PFSK-1 (cell line): ENCODE measurements at regions not wholly inside any gene's neighbourhood (a gene's known extent, or its start where the extent isn't known, plus 50 kb on each side); places are given as distances from the start of the nearest gene placed in this dataset.

Source experiments
- FOXP2 ChIP-seq: optimal IDR thresholded peaks from 2 replicates; pipeline ENCODE3; 2011; ENCODE audit warnings: borderline replicate concordance, control low read depth, inconsistent platforms; ENCODE audit not compliant: insufficient read depth; ENCODE audit errors: extremely low read length, extremely low read depth
- POLR2AphosphoS5 ChIP-seq: IDR thresholded peaks from 2 replicates; pipeline ENCODE4 v1.6.1; 2012; ENCODE audit warnings: low read depth, mild to moderate bottlenecking, control low read depth, low read length, moderate library complexity
- SIN3A ChIP-seq: IDR thresholded peaks from 2 replicates; pipeline ENCODE4 v1.6.1; 2012; ENCODE audit warnings: mild to moderate bottlenecking, low read length, moderate library complexity, borderline replicate concordance; ENCODE audit not compliant: insufficient read depth
- TAF1 ChIP-seq: IDR thresholded peaks from 2 replicates; pipeline ENCODE4 v1.6.1; 2012; ENCODE audit warnings: low read length, control low read depth, borderline replicate concordance; ENCODE audit not compliant: insufficient read depth
- TF ChIP-seq, protein P1 (sequence below), 2 experiments: IDR thresholded peaks; 2 replicates each; pipeline versions ENCODE4 v1.6.1 to v1.8.0; 2011 to 2012; ENCODE audit warnings: low read depth in 2 of 2, low read length in 2 of 2, control low read depth in 1 of 2, inconsistent platforms in 1 of 2, mild to moderate bottlenecking in 1 of 2, moderate library complexity in 1 of 2; ENCODE audit not compliant: insufficient read depth in 1 of 2

DNA sequence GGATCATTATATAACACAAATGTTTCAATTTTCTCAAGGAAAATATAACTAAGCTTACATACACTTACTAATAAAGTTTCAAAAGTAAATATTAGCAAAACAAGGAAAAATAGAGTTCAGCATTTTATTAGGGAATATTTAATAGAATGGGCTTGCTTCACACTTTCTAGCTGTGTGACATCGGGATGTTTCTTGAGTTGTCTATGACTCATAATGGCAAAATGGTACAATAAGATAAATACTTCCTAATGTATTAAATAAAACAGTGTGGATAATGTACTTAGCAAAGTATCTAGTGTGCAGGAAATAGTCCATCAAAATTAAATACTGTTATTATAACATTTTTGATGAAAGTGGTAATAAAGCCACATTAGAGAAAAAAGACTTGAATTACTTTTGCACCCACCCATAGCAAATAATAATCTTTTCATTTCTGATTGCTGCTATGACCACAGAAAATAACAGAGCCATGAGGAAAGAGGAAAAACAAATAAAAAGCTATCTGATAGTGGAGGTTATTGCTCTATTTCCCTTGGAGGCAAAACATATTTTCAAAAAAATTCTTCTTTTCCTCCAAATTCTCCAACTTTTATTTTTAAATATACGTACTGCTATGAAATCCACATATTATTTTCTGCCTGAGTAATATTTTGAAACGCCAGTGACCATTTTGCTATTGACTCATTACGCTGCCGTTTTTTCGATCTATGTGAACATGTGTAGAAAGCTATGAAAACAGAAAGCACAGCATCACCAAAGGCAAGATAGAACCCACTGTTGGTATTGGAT is 272.9 kb upstream of the KLF6 start:
- TF ChIP-seq FOXP2: no peak
- TF ChIP-seq TAF1: no peak
- TF ChIP-seq SIN3A: no peak
- TF ChIP-seq POLR2AphosphoS5: no peak
- TF ChIP-seq, protein P1, sequence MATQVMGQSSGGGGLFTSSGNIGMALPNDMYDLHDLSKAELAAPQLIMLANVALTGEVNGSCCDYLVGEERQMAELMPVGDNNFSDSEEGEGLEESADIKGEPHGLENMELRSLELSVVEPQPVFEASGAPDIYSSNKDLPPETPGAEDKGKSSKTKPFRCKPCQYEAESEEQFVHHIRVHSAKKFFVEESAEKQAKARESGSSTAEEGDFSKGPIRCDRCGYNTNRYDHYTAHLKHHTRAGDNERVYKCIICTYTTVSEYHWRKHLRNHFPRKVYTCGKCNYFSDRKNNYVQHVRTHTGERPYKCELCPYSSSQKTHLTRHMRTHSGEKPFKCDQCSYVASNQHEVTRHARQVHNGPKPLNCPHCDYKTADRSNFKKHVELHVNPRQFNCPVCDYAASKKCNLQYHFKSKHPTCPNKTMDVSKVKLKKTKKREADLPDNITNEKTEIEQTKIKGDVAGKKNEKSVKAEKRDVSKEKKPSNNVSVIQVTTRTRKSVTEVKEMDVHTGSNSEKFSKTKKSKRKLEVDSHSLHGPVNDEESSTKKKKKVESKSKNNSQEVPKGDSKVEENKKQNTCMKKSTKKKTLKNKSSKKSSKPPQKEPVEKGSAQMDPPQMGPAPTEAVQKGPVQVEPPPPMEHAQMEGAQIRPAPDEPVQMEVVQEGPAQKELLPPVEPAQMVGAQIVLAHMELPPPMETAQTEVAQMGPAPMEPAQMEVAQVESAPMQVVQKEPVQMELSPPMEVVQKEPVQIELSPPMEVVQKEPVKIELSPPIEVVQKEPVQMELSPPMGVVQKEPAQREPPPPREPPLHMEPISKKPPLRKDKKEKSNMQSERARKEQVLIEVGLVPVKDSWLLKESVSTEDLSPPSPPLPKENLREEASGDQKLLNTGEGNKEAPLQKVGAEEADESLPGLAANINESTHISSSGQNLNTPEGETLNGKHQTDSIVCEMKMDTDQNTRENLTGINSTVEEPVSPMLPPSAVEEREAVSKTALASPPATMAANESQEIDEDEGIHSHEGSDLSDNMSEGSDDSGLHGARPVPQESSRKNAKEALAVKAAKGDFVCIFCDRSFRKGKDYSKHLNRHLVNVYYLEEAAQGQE (IDR thresholded peaks at IDR 0.05; ENCODE audit: insufficient read depth in 1 of 2, low read depth in 2 of 2, low read length in 2 of 2): no peak

DNA sequence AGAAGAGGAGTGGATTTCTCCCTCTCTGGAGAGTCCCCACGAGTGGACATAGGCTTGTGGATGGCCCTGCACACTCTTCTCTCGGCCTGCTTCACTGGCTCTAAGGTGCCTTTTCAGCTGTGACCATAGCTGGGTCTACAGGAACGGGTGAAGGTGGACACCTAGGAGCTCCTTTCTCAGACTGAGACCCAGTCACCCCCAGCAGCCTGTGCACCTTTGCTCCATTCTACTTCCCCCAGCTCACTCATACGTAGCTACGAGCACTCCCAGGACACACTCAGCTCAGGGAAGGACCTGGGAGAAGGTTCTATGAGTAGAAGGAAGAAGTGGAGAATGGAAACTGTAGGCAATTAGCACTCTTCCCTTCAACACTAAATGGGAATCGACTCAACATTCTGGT is 272.0 kb upstream of the KLF6 start:
- TF ChIP-seq, protein P1 (IDR thresholded peaks at IDR 0.05; ENCODE audit: insufficient read depth in 1 of 2, low read depth in 2 of 2, low read length in 2 of 2): no peak
- TF ChIP-seq SIN3A: no peak
- TF ChIP-seq FOXP2: no peak
- TF ChIP-seq POLR2AphosphoS5: no peak
- TF ChIP-seq TAF1: no peak

DNA sequence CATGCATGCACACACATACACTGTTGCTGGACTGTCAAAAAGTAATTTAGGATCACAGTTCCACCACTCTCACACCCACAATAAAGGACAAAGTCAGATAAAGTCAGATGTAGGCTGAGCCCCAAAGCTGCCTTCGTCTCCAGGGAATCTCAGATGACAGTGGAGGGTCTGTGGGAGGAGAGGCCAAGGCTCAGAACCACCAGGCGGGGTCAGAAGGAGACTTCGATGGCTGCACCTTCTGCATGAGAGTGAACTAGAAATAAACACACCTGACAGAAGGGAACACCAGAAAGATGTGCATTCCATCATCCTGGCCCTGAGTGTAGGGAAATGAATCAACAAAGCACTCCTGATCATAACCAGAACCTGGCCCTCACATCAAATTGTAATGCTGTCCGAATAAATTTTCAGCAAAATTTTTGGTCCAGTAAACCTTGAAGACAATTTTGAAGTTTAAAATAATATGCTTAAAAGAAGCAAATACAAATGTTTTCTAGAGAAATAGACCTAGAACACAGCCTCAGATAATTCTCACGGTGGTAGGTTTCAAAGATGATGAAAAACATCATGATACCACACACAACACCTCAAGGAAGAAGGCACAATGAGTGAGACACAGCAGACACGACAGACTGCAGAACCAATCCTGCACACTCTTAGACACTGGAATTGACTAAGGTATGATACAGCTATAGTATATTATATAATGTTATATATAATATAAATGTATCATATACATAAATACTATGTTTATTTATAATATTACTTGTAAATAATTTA is 269.8 kb upstream of the KLF6 start:
- TF ChIP-seq POLR2AphosphoS5 (no peak), FOXP2 (no peak), TAF1 (no peak), SIN3A (no peak)
- TF ChIP-seq, protein P1 (IDR thresholded peaks at IDR 0.05; ENCODE audit: insufficient read depth in 1 of 2, low read depth in 2 of 2, low read length in 2 of 2): no peak

DNA sequence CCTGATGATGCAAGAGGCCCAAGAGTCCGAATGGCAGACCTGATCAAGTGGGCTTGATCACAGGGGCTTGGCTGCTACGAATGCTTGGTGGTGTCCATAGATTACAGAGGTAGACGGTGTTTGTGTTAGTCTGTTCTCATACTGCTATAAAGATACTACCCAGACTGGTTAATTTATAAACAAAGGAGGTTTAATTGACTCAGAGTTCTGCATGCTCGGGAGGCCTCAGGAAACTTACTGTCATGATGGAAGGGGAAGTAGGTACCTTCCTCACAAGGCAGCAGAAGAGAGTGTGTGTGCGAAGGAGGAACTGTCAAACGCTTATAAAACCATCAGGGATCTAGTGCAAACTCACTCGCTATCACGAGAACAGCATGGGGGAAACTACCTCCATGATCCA is 268.9 kb upstream of the KLF6 start:
- TF ChIP-seq FOXP2 (no peak), POLR2AphosphoS5 (no peak)

DNA sequence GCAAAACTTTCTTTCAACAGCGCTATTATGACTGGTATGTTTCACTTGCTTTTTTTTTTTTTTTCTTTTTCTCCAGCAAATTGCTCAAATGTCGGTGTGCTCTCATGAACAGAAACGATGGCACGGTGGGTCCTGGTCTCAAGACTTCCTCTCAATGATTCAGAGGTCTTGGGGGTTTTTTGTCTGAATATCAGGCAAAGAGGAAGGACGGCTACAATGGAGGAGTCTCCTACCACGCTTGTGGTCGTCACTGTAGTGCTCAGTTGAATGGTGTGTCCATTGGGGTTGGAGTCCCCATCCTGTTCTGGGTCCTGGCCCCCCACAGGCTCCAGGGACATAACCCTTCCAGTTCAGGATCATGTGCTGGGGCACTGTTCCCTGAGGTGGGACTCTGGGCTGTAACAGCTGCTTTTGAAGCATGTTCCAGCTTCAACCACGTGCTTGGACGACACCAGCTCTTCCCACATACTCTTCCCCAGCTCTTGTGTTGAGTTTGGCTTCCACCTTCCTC is 266.7 kb upstream of the KLF6 start:
- TF ChIP-seq FOXP2 (no peak), TAF1 (no peak), POLR2AphosphoS5 (no peak), SIN3A (no peak)
- TF ChIP-seq, protein P1 (IDR thresholded peaks at IDR 0.05; ENCODE audit: insufficient read depth in 1 of 2, low read depth in 2 of 2, low read length in 2 of 2): no peak
